ENCODE measurements at regions not wholly inside any gene's neighbourhood (a gene's known extent, or its start where the extent isn't known, plus 50 kb on each side); places are given as distances from the start of the nearest gene placed in this dataset.

GRCh38 chr22:25508761-25509321 is 55.6 kb upstream of the GRK3 start:
- no peak for DNase-seq (ENCODE audit: extremely low read depth in 1 of 2, low read depth in 1 of 2)

GRCh38 chr22:25509374-25509791 is 55.1 kb upstream of the GRK3 start:
- no peak for DNase-seq (ENCODE audit: extremely low read depth in 1 of 2, low read depth in 1 of 2)

GRCh38 chr22:25510876-25511275 is 53.6 kb upstream of the GRK3 start:
- no peak for DNase-seq (ENCODE audit: extremely low read depth in 1 of 2, low read depth in 1 of 2)

- no peak for DNase-seq (ENCODE audit: extremely low read depth in 1 of 2, low read depth in 1 of 2)
Measured at GRCh38 chr22:25511725-25512124, 52.8 kb upstream of the GRK3 start.

GRCh38 chr22:25514436-25515180 is 49.9 kb upstream of the GRK3 start:
- DNase-seq (ENCODE audit: extremely low read depth in 1 of 2, low read depth in 1 of 2) = no peak

Data from stimulated activated CD8-positive, alpha-beta memory T cell treated with anti-CD3 and anti-CD28 coated beads, Interleukin-7, amount 100 ng/mL, for 48 hours (primary cell).